Hematopoietic multipotent progenitor cell treated with erythropoietin and hydrocortisone succinate and interleukin-3 and kit ligand, for 6 days (in vitro differentiated cells): ENCODE measurements at regions not wholly inside any gene's neighbourhood (a gene's known extent, or its start where the extent isn't known, plus 50 kb on each side); places are given as distances from the start of the nearest gene placed in this dataset.
"Not testable (repeated sequence)": the region's sequence is repeated elsewhere in the genome, so short reads cannot be mapped to it uniquely, and the experiment has no call there.

ENCODE experiments used
- DNase-seq: peaks from one replicate; pipeline ENCODE4 v3.0.0-alpha.2; 2015

DNA sequence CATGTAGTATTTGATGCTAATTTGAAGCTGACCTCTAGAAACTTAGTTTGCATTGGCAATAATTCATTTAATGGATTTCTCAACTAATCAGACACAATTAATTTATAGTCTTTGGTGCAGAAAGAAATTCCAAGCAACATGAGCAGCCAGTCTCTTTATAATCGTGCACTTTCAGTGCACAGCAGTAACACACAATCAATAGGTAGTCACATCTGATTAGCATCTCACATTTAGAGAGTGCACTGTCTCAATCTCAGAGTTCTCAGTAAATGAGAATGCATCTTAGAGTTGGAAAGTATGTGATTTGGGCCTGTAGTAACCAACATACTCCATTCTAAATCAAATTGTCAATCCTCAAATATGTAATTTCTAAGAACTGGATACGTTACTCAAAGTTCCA lies 377.6 kb downstream of the POM121L12 start:
- DNase-seq = no peak

DNA sequence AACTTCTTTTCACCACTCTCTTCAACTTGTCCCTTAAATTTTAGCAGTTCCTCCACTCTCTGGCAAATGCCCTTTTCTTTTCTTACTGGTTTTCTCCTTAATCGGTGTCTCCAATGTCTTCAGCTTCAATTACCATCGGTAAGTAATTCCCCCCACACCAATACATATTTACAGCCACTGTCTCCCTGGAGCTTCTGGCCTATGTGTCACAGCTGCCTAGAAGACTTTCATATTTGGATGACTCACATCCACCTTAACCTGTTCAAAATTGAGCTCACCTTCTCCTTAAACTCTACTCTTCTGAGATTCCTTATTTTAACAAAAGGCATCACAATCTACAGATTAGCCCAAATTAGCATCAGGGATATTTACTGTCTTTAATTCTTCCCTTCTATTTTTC lies 380.4 kb downstream of the POM121L12 start:
- DNase-seq = no peak

DNA sequence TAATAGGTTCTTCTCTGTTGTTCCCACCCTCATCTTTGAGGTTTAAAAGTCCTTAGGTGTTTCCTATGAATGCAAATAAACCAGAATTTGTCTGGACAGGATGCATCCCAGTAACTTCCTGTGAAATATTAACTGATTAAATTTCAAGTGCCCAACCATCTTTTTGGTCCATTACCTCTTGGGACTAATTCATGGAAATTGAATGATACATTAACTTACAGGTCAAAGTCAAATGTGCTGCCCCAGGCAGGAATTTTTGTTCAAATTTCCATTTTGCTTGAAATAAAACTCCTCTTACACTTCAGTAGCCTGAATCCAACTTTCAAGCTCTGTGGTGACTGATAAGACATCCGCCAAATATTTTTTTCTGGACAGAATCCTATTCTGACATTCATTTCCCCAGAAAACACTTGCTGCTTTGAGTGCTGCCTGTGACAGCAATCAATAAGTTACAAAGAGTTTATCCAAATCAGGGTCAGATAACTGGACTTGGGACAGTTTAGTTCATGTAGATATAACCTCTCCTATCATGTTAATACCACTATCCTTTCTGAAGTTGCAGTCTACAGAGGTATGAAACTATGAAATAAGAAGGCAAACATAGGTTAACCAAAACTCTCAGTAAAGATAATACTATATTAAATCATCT lies 383.5 kb downstream of the POM121L12 start:
- DNase-seq = no peak

DNA sequence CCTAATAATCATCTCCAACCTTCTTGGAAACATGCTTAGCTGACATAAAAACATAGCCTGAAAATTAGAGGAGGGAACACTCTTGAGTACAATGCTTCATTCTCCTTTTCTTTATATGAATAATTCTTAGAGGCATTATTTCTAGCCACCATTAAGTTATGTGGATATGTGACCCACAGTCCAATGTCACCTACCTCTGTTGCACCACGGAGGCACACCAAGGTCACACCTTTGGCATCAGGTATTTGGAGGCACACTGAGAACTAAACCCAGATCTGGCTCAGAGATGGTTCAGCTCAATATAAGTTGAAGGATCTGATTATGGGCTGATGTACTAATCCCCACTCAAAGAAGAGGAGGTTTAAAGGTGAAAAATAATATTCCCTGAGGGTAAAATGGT lies 385.1 kb downstream of the POM121L12 start:
- no peak for DNase-seq

DNA sequence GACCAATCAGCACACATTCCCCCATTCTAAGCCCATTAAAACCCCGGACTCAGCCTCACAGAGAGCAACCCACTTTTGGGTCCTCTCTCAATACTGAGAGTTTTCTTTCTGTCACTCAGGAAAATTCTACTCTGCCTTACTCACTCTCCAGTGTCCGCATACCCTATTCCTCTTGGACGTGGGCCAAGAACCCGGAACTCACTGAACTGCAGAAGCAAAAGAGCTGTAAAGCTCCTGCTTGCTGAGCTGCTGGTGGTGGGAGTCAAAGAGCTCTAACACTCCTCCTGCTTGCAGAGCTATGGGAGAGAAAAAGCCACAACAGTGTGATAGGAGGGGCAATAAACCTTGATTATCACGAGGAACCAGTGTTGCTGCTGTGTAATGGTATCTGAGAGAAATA lies 386.9 kb downstream of the POM121L12 start:
- DNase-seq = no peak

DNA sequence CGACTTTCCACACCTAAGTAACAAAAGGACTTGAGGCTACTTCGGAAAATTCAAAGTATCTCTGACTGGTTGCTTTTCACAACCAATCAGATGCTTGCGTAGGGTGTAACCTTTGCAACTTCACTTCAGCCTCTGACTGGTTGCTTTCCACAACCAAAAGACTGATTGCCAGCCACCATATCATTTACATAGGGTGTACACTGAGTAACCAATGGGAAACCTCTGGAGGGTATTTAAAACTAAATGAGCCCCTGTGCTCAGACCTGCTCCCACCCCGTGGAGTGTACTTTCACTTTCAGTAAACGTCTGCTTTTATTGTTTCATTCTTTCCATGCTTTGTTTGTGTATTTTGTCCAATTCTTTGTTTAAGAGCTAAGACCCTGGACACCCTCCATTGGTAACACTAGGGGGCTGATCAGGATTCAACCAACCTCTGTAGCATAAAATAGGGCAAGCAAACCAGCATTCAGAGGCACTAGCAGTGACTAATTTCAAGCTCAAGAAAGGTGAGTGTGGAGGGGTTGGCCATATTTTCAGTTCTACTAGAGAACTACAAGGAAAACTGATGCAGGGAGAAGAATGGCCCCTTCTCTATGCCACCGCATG lies 390.8 kb downstream of the POM121L12 start:
- DNase-seq = no peak

DNA sequence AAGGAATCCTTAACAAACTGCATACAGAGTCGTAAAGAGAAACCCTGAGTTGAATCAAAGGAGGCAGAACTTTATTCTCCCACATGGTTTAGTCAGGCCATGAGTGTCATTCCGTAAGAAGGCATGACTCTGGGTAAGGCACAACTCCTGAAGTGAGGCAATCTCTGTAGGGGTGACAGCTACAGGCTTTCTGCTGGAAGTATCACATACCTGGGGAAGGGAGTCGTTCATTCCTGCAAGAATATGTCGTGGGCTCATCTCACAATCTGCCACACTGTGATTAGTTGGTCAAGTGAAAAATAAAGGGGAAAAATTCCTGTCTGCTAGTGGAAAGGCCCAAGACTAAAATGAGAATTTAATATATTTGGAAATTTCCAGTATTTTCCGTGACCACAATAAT lies 392.6 kb downstream of the POM121L12 start:
- no peak for DNase-seq

DNA sequence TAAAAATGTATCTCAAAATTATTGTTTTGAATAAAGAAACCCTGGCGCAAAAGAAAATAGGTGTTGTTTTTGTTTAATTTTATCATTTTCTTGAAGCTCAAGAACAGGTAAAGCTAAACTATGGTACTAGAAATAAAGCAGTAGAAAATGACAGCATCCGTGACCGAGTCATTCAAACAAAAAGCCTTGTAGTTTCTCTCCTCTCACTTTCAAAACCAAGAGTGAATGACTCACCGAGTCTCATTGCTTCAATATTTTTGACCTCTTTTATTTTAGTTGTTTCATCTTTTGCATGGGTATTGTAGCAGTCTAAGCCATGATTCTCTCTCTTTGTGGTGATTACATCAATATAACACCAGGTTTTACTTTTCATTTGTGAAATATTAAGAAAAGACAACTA lies 396.5 kb downstream of the POM121L12 start:
- DNase-seq = no peak

DNA sequence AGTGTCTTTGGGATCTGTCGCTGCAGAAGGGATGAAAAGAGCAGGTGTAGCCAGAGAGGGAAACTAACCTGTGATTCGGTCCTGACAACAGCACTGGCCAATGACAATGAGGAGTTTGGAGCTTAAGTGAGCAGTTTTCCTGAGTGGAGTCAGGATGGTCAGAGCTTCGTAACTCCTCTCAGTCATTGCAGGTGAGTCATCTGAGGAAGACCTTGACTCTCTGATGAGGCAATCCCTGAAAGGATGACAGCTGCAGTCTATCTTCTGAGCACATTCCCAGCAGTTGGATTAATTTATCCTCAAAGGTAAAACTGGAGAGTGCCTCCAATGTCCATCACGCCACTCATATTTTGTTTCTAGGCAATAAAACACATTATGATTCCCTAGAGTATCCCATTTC lies 401.9 kb downstream of the POM121L12 start:
- no peak for DNase-seq

DNA sequence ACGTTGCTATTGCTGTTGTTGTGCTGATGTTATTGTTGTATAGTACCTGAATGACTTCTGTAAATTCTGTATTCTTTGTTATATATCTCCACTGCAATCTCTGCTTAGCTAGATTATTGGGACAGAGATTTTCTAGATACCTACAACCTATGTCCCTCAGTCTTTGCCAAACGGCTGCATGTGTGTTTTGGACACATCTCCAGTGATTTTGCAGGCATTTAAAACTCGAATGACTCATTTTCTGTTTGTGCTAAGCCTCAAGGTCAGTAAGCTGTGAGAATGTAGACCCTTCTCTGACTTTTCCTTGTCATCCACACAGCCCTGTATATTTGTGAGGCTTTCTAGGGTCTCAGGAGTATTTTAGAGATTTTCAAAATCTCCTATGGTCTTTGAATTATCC lies 410.7 kb downstream of the POM121L12 start:
- no peak for DNase-seq

DNA sequence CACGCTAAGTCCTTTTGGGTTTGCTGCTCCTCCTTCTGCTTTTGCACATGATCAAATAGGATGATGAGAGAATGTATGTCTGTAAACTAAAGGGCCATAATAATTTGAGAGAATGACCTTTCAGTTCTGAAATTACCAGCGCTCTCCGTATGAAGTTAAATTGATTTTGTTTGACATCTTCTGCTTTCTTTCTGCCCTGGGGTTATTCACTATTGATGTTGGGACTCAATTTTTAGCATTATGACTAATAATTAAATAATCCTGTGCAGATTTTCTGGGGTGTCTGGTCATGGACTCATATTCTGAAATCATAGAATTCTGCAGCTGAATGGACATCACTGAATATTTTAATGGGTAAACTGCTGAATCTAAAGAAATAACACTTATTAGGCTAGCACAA lies 423.2 kb downstream of the POM121L12 start:
- no peak for DNase-seq

DNA sequence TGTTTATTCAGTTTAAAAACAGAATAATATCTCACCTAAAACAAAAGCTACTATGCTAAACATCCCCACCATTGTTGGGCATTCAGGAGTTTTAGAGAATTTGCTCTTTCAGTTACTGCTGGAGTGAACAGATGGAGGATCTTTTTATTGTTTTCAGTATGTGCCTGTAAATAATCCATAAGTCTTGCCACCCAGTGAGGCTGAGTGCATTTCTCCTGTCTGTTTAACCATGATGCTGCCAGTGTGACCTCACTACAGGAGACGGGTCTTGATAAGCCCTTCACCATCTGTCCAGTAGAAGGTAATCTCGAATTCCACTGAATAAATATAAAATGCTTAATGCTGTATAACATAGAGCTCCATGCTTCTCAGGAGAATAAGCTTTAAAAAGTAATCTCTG lies 430.9 kb downstream of the POM121L12 start:
- DNase-seq = no peak

DNA sequence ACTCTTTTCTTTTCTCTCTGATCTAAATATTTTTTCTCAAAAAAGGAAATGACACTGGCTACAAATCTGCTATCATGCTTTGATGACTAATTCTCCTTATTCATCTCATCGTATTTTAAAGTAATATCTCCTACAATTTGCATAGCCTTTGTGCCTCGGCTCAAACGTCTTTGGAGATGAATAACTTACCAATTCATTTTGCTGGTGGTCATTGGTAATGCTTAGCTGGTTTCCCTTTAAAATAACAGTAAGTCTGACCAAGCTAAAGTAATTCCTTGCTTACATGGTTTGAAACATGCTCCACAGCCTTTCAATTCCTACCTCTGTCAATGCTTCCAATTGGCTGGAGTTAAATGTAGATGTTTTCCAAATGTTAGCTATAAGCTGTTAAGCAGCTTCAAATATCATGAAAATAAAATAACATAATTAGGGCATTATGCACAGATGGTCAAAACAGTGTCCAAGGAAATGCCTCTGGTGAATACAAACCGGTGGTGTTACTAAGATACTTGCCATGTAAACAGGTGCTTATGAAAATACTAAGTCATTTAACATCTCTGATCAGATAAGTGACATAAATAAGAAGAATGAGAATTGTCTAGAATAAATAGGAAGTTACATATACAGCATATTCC lies 435.0 kb downstream of the POM121L12 start:
- no peak for DNase-seq

DNA sequence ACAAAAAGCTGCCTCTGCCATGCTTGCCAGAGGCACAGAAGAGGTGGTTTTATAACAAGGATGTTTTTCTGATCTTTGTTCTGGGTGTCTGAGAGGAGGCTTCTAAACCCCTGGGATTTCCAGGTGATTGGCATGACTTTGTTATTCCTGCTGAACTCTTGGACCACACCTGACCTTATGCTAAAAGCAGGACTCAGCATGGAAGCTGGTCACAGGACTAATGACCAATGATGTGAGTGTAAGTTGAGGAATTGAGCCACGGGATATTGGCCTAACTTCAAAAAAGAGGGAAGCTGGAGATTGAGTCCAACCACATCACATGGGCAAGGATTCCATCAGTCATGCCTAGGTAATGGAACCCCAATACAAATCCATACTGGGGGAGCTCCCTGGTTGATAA lies 437.9 kb downstream of the POM121L12 start:
- no peak for DNase-seq

DNA sequence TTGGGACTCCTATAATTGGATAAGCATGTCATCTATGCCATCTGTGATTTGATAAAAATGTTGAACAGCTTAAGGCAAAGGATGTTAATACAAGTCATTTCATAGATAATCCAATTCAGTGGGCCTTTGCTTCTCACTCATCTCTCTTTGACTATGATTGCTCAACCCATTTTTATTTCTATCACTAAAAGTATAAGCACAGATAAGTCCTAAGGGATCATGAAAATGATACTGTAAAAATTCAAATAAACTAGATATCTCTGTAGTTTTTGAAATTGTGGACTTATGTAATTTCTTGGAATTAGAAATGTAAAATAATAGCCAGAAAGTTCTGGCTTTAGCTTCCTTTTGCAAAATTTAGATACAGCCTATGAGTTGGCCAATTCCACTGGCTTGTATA lies 440.3 kb downstream of the POM121L12 start:
- no peak for DNase-seq

DNA sequence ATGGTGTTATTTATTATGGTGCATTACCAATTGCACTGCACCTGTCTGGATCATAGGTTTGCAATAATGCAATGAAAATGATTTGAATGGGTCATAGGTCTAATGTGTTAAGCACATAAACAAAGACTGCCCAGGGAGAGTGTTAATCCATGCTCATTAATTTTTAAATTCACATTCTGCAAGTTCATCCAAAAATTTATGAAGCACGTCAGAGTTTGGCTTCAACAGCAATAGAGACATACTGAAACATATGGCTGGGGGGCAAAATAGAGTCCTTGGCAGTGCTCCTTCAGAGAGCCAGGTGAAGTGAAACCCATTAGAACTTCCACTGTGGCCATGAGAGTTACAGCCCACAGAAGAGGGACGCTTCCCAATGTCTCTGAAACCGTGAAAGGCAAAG lies 441.1 kb downstream of the POM121L12 start:
- no peak for DNase-seq

DNA sequence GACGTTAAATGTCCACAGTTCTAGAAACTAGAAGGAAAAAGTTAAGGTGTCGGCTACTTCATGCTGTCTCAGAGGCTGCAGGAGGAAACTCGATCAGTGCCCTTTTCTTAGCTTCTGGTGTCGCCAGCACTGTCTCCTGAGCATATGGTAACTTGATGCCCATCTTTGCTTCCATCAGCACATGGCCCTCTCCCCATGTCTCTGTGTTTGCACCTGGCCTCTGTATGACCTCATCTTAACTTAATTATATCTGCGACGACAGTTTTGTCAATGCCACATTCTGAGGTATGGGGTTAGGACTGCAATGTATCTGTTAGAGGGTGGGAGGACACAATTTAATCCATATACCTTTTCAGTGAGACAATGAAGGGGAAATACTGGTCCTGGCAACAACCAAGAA lies 449.9 kb downstream of the POM121L12 start:
- DNase-seq = no peak

DNA sequence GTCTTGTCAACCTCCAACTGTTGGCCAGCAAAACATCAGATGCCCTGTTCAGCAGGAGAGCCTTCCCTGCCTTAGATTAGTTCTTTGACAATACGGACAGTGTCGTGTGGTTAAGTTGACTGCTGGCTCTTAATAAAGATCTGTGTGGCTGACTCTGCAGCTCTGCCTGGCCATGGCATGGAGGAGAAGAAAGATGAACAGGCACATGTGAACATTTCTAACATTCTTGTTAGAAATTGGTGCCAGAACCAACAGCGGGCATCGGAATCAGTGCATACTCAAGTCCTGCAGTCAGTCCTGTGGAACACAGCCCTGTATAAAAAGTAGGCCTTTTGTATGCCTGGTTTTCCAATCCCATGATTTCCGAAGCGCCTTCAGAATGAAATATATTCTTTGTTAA lies 455.6 kb downstream of the POM121L12 start:
- DNase-seq = no peak

DNA sequence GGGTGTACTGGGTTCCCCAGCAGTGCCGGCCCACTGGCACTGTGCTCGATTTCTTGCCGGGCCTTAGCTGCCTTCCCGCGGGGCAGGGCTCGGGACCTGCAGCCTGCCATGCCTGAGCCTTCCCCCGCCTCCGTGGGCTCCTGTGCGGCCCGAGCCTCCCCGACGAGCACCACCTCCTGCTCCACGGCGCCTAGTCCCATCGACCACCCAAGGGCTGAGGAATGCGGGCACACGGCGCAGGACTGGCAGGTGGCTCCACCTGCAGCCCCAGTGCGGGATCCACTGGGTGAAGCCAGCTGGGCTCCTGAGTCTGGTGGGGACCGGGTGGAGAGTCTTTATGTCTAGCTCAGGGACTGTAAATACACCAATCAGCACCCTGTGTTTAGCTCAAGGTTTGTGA lies 459.7 kb downstream of the POM121L12 start:
- DNase-seq = not testable (repeated sequence)

DNA sequence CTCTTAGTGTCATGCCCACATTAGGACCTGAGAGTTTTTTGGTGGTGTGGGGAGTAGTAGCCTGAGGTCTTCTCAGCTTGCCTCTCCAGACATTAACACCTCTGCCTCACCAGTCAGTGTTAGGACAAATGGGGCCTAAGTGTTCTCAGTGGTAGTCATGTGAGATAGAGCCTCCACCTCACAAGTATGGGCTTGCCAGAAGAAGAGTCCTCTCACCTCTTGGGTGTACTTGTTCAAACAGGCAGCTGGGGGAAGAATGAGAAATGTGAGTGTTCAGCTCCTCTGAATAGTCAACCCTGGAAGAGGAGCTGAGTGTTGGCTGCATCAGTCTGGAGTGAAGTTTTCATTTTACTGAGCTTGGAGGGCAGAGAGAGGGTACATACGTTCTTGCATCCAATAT lies 464.6 kb downstream of the POM121L12 start:
- no peak for DNase-seq

DNA sequence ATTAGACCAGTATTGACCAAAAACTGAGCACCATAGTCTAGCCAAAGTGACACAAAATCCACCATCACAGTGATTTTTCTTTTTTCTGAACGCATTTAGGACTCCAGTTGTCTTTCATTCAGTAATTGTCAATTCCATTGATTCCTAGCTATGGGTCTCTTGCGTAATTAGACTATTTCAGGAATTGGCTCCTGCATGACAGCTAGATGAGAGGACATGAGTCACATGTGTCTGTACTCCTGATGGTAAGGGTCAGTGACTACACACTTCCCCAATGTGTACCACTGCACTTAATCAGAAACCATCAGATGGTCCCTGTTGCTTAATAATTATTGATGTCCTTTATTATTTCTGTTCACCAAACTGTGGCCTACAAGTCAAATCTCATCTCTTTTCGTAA lies 469.5 kb downstream of the POM121L12 start:
- DNase-seq = no peak

DNA sequence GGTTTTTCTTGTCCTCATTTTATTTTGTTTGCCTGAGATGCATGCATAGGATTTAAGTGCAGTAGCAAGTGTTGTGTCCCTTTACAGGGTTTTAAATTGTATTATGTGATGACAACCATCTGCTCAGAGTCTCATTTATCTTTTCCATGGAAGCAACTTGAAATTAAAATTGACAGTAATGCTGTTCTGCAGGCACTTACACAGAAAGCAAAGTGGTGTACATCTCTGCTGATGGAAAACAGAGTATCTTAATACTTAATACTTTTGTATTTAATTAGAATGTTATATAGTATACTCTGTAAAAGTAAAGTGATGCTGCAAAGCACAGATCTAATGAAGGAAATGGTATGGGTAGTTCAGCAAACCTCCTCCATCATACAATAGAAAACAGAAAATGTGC lies 482.9 kb downstream of the POM121L12 start:
- DNase-seq = no peak

DNA sequence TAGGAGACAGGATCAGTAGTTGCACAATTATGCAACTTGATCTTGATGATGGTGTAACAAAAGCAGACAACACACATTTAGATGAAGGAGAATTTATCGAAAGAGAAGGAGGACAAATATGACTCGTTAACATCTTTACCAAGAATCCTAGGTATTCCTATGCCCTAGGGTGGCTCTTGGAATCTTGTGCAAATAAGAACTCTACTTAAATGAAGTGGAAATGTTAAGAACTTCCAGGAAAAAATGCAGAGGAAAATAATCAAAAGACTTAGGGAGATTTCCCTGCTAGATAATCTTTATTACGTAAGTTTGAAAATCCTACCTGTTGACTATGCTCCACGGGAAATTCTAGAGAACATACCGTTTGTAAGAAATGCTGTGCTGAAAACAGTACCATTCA lies 485.4 kb downstream of the POM121L12 start:
- DNase-seq = no peak

DNA sequence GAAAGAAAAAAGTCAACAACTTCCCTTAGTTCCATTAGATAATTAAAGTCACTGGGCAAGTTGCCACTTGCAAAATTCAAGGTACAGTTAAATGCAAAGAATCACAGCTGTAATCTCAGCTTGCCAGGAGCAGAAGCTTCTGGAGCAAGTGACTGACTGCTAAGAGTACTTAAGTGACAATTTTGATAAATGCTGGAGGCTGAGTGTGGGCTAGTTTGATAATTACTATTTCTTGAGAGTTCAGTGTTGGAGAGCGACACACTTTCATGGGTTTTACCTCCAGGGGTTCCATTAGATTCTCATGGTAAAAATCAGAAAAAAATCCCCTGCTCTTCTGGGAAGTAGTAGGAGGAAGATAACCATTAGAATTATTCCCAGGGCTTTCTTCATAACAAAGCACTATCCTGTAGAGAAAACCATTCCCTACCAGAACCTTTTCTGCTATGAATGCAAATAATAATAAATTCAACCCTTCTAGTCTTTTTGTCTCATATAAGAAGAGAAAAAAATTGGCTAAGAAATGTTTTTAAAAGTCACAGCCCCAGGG lies 486.3 kb downstream of the POM121L12 start:
- no peak for DNase-seq

DNA sequence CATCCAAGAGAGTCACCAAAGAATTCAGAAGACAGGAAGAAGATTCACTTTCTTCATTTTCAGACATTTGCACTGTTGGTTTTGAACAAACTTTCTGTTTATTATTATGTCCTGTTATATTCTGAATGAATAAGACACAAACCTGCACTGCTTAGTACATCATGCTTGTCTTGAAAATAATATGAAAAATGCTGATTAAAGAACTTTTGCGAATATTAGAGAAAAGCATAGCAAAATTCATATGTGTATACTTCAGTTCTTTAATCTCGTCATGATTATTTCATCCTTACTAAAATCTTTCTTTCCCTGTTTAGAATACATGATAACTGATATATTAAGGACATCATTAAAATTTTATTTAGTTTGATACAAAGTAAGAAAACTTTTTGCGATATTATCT lies 504.1 kb downstream of the POM121L12 start:
- DNase-seq = no peak
